ENCODE measurements at regions not wholly inside any gene's neighbourhood (a gene's known extent, or its start where the extent isn't known, plus 50 kb on each side); places are given as distances from the start of the nearest gene placed in this dataset.

DNA sequence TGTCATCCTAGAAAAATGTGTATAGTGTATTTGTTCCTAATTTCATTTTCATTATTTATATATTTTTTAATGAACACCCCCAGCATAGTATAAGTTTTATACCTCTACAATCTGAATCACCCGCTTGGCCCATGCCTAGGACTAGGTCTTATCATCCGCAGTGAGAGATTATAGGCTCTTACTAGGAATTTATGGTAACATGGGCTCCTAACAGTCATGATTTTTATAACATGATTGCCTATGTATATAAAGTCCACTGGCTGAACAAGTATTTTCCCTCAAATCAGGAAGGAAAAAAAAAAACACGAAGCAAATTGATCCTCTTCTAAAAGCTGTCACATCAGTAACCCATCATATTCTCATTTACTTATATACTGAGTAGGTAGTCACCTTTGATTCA lies 666.1 kb upstream of the NRXN1 start:
- TF ChIP-seq, protein P1, sequence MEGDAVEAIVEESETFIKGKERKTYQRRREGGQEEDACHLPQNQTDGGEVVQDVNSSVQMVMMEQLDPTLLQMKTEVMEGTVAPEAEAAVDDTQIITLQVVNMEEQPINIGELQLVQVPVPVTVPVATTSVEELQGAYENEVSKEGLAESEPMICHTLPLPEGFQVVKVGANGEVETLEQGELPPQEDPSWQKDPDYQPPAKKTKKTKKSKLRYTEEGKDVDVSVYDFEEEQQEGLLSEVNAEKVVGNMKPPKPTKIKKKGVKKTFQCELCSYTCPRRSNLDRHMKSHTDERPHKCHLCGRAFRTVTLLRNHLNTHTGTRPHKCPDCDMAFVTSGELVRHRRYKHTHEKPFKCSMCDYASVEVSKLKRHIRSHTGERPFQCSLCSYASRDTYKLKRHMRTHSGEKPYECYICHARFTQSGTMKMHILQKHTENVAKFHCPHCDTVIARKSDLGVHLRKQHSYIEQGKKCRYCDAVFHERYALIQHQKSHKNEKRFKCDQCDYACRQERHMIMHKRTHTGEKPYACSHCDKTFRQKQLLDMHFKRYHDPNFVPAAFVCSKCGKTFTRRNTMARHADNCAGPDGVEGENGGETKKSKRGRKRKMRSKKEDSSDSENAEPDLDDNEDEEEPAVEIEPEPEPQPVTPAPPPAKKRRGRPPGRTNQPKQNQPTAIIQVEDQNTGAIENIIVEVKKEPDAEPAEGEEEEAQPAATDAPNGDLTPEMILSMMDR (conservative IDR thresholded peaks at IDR 0.05; ENCODE audit: low read depth, low read length) = no peak
- TF ChIP-seq EZH2 (IDR thresholded peaks at IDR 0.05; ENCODE audit: borderline replicate concordance, low read depth, low read length, poor library complexity, severe bottlenecking) = no peak
